HG03025 (cell line): ENCODE measurements at regions not wholly inside any gene's neighbourhood (a gene's known extent, or its start where the extent isn't known, plus 50 kb on each side); places are given as distances from the start of the nearest gene placed in this dataset.
"Not testable (repeated sequence)": the region's sequence is repeated elsewhere in the genome, so short reads cannot be mapped to it uniquely, and the experiment has no call there.

Experiments
- ATAC-seq: cut with Tn5 transposase; IDR thresholded peaks from one replicate; pipeline ENCODE4 v1.9.1; 2021; ENCODE audit warnings: mild to moderate bottlenecking, moderate library complexity; ENCODE audit not compliant: unreplicated experiment, low FRiP score

DNA sequence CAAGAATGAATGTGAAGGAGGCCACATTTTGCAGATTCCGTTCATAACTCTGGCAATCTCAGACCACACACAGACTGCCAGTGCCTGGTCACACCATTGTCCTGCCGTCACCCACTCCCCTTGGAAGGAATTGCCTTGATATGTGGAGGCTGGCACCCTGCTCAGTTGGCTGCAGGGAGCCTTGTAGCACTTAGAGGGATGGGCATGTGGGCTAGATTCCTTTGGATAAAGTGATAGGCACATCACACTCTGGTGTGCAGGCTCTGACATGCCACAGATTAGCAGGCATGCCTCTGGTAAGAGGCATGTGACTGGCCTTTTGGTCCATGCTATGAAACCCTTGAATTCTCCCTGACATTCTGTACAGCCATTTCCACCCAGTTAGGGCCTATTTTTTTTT, 254.6 kb upstream of the PIK3R1 start:
- no peak for ATAC-seq

GRCh38 chr5:67957374-67957773, 258.2 kb upstream of the PIK3R1 start:
- no peak for ATAC-seq

DNA sequence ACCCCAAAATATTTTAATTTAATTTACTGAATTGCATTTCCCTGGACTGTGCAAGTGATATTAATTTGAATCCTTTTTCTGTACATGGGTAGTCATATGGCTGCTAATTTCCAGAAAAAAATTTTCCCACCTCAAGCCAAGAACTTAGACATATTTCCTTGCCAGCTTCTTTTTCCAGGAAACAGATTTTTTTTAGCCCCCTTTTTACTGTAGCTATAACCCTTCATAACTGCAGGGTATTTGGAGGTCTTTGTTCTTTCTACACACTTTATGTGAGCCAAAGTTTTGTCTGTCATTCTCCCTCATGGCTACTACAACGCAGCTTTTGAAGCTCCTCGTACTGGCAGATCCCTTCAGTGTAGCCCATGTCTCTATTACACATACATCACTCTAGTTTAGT, 261.2 kb upstream of the PIK3R1 start:
- no peak for ATAC-seq

DNA sequence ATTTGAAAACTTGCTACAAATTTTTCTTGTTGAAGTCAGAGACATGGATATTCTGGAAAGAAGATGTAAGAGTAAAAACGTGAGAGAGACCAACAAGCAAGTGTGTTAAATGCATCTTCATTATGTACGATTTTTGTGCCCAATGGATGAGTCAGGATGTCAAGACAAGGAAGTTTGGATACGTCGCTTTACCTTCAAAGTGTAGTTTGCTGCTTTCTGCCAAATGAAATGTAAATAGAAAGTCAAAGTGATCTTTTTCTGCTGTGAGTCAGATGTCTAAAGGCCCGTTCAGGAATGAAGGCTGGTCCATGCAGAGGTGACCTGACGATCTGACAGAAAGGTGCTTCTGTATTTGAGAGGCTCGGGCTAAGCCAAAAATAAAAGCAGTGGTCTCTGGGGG, 273.1 kb upstream of the PIK3R1 start:
- no peak for ATAC-seq

DNA sequence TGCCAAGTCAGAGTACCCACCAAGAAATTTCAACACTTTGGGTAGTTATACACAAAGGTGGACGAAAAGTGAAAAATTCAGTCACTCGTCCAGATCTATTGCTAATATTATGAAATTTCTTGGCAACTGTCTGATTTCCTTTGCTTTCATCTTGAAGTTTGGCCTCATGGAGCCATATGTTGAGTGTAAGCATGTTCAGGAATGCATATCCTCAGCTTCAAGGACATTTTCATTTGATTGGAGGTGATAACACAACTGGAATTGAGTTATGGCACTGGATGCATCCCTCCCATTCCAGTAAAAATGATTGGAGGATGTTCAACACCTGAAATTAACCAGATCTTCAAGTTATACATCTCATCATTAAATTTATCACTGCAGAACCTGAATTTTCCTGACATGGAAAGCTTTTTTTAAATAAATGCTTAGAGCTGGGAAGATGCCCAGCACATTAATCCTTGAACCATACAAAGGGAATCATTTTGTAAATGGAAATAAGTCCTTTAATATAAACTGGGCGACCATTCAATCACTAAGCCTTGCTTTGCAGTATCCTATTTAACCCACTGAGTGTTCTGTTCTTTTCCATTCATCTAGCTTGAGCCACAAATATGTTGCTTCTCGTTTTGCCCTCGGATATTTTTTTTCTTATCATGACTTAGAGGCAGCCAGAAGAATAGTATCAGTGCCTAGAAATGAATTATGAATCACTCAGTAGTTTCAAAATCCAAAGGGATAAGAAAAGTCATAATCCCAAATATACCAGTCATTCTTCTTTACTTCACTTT, 273.7 kb upstream of the PIK3R1 start:
- ATAC-seq, result no peak

DNA sequence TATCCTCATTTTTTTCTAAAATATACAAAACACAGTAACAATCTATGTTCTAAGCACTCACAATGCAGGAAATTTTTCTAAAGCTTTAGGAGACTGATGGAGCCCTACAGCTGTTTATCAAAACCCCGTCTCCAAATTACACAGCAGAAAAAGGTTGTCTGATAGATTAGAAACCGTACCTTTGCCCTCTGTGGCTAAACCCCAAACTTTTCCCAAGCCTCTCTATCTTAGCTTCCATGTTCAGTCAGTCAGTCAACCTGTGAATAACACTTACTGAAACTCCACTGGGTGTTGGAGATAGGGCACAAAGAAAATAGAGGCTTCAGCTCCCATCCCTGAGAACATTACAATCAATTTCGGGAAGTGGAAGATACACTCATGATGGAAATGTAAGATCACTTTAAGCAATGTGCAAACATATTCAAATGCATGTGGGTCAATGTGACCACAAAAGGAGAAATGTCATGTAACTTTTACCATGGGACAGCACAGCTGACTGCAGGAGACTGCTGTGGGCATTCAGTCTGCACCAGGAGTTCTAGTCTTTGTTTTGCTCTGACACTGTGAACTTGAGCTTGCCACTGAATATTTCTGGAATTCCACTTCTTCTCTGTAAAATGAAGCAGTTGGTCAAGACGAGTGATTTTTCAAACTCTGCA, 279.5 kb upstream of the PIK3R1 start:
- no peak for ATAC-seq

GRCh38 chr5:67934976-67935375, 280.6 kb upstream of the PIK3R1 start:
- no peak for ATAC-seq

DNA sequence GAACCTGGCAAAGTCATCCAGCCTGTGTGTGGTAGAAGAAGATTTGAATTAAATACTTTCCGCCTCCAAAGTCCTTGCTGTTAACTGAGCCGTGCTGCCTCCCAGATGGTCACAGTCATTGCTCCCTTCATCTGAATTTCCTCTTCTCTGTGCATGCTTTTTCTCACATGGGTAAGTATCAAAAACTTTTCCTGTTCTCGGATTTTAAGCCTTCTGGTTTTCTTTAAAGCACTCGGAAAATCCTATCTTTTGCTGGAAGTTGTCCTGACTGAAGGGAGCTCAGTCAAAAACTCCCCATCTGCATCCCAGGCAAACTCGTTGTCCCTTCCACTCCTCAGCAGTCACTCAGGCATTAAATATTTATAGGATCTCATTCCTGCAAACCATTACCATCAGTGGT, 290.0 kb upstream of the PIK3R1 start:
- no peak for ATAC-seq

DNA sequence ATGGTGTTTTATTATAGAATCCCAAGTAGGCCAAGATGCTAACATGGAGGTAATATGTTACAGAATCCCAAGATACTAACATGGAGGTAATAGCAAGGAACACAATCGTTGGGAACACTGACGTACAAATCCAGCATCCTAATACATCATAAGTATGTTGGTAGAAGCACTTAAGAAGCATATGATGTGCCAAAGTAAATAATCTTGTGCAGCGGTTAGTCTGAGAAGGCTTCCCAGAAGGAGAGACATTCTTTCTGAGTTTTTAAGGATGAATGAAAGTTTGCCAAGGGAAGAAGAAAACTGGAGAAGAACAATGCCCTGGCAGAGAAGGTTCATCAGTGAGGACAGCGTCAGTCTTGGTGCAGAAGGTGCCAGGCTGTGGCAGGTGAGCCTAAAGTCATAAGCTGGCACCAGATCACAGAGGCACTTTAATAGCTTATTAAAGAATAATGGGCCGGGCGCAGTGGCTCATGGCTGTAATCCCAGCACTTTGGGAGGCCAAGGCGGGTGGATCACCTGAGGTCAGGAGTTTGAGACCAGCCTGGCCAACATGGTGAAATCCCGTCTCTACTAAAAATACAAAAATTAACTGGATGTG, 294.5 kb upstream of the PIK3R1 start:
- no peak for ATAC-seq

DNA sequence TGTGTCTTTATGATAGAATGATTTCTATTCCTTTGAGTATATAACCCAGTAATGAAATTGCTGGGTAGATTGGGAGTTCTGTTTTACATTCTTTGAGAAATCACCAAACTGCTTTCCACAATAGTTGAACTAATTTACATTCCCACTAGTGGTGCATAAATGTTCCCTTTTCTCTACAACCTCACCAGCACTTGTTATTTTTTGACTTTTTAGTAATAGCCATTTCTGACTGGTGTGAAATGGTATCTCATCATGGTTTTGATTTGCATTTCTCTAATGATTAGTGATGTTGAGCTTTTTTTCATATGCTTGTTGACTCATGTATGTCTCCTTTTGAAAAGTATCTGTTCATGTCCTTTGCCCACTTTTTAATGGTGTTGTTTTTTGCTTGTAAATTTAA, 296.0 kb upstream of the PIK3R1 start:
- ATAC-seq, result not testable (repeated sequence)

GRCh38 chr5:67917561-67917960, 298.0 kb upstream of the PIK3R1 start:
- ATAC-seq, result no peak

GRCh38 chr5:67910546-67910945, 305.0 kb upstream of the PIK3R1 start:
- ATAC-seq, result no peak

GRCh38 chr5:67908126-67908765, 307.3 kb upstream of the PIK3R1 start:
- no peak for ATAC-seq

DNA sequence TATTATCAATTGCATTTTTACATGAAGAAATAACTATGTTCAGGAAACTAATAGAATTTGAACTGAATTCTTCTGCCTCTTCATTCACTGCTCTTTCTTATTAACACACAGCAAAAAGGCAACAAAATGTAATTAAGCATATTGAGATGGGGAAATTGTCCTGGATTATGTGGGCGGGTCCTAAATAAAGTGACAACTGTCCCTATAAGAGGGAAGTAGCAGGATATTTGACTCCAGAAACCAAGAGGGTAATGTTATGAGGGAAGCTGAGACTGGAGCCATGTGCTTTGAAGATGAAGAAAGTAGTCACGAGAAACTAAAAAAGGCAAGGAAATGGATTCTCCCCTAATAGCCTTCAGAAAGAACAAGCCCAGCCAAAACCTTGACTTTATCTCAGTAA, 311.2 kb upstream of the PIK3R1 start:
- ATAC-seq, result no peak

DNA sequence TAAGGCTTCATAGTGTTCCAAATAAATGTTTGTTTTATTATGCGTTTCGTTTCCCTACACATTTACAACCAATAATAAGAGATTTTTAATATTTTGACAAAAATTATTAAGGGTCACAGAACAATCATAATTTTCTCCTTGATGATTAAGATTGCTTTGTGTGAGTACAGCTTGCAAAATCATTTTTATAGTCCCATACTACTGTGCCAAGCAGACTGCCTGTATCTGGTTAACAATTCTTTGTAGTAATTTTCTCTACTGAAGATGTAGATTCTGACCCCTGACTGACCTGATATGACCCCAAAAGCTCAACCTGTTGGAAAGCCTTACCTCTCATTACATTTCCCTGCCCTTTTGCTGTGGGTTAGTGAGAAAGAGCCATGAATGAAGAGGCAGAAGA, 311.9 kb upstream of the PIK3R1 start:
- no peak for ATAC-seq

GRCh38 chr5:67903121-67903520, 312.4 kb upstream of the PIK3R1 start:
- no peak for ATAC-seq

GRCh38 chr5:67902497-67902830, 313.1 kb upstream of the PIK3R1 start:
- ATAC-seq, result no peak

DNA sequence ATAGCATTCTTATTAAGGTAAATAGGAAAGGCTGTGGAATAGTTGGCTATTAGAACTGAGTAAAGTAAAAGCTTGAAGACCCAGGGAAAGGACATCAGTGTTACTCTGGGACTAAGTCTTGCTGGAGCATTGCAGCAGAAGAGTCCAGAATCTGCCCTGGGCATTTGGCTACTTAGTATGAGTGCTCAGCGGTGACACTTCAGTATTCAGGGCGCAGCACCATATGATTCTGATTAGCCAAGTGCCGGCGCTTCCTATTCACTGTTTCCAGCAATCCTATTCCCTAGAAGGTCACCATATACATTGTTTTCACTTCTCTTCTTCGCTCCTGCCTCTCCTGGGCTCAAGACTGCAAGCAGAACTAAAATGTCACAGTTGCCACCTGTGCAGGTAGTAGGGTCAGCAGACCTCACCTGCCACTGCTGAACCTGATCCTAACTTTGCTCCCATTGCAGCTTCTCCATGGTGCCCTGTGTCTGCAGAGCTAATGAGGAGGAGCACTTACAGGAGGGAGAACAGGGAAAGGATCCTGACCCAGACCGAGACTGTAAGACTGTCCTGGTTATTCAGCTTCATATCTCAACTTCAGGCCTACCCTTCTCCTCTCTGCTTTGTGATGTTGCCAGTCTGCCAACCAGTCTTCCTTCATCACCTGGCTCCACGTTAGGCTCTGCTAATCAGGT, 313.6 kb upstream of the PIK3R1 start:
- no peak for ATAC-seq

GRCh38 chr5:67900514-67900913, 315.0 kb upstream of the PIK3R1 start:
- no peak for ATAC-seq

DNA sequence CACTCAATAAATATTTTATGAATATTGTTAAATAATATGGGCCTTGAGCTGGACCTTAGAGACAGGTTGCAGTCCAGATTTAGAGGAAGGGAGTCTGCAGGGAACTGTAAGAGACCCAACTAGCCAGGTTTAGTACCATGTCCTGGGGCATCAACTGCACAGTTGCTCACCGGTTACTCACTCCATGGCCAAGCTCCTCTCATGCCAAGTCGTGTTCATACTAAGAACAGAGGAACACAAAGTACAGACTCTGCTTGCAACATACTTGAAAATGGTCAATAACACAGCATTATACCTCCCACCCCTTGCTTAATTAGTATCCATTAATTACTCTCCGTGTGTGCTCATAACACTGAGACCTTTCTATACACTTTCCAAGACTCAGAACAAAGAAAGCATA, 317.6 kb upstream of the PIK3R1 start:
- ATAC-seq, result no peak

DNA sequence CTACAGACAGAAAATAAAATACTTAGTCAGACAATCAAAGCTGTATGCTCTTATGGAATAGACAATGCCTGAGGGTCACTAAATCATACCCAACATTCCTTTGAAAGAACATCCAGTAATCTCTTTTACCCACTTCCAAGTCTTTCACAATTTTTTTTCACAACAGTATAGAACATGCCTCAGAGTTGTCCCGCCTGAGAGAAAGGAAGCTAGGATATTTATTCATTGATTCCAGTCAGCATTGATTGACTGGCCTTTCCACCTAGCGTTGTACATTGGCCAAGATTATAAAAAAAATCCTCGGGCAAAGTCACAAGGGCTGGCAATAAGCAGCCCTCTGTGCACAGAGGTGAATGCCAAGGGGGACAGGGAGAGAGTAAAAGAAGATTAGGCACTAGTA, 318.1 kb upstream of the PIK3R1 start:
- no peak for ATAC-seq
